PFSK-1 (cell line): ENCODE measurements at regions not wholly inside any gene's neighbourhood (a gene's known extent, or its start where the extent isn't known, plus 50 kb on each side); places are given as distances from the start of the nearest gene placed in this dataset.

Source experiments
- POLR2AphosphoS5 ChIP-seq: IDR thresholded peaks from 2 replicates; pipeline ENCODE4 v1.6.1; 2012; ENCODE audit warnings: low read depth, mild to moderate bottlenecking, control low read depth, low read length, moderate library complexity
- SIN3A ChIP-seq: IDR thresholded peaks from 2 replicates; pipeline ENCODE4 v1.6.1; 2012; ENCODE audit warnings: mild to moderate bottlenecking, low read length, moderate library complexity, borderline replicate concordance; ENCODE audit not compliant: insufficient read depth
- TAF1 ChIP-seq: IDR thresholded peaks from 2 replicates; pipeline ENCODE4 v1.6.1; 2012; ENCODE audit warnings: low read length, control low read depth, borderline replicate concordance; ENCODE audit not compliant: insufficient read depth

DNA sequence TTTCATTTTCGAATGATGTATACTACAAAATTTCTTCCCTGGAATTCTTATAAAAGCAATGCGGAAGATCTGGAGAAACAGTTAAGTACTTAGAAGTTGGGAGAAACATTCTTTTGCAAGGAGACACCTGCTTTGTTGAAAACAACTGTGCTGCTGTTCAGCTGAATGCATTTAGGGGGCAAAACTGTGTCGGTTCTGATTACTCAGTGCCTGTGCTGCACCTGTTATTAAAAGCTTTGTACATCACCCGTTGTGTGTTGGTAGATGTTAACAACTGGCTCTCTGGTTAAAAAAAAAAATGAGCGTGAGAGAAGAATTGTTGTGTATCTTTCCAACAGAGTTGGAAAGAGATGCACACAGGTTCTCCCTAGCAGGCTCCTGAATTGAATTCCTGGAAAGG lies 184.1 kb upstream of the HHIP start:
- TF ChIP-seq POLR2AphosphoS5 (no peak), SIN3A (no peak), TAF1 (no peak)
